Neural crest cell (in vitro differentiated cells): ENCODE measurements at regions not wholly inside any gene's neighbourhood (a gene's known extent, or its start where the extent isn't known, plus 50 kb on each side); places are given as distances from the start of the nearest gene placed in this dataset.

Experiments
- DNase-seq: peaks from one replicate; pipeline ENCODE4 v3.0.0; 2021; ENCODE audit warnings: low read depth, mixed read lengths, low spot score
- H3K27ac Mint-ChIP-seq: one replicate; pipeline ENCODE4 v1.8.0; 2021; ENCODE audit warnings: mild to moderate bottlenecking, mixed read lengths; ENCODE audit not compliant: unreplicated experiment
- H3K27me3 Mint-ChIP-seq: 2 replicates; pipeline ENCODE4 v1.8.0; 2021; ENCODE audit warnings: low read depth, mild to moderate bottlenecking, mixed read lengths
- H3K36me3 Mint-ChIP-seq: 2 replicates; pipeline ENCODE4 v1.8.0; 2021; ENCODE audit warnings: low read depth, mild to moderate bottlenecking, mixed read lengths
- H3K4me1 Mint-ChIP-seq: 2 replicates; pipeline ENCODE4 v1.8.0; 2021; ENCODE audit warnings: mixed read lengths
- H3K4me3 Mint-ChIP-seq: one replicate; pipeline ENCODE4 v1.8.0; 2021; ENCODE audit warnings: mild to moderate bottlenecking, mixed read lengths
- H3K9me3 Mint-ChIP-seq: 2 replicates; pipeline ENCODE4 v1.8.0; 2021; ENCODE audit warnings: mixed read lengths
- CTCF ChIP-seq: fragments of 200-600 bp; sonication (generic); conservative IDR thresholded peaks from 2 replicates; pipeline ENCODE4 v1.5.0; 2021; ENCODE audit warnings: antibody characterized with exemption, mild to moderate bottlenecking

- Mint-ChIP-seq H3K4me1 (no peaks in the 10 kb centered on the region), H3K27ac (no peak overlapping the region), H3K4me3 (no peak overlapping the region), H3K36me3 (no peaks in the 10 kb centered on the region), H3K9me3 (peaks cover 8% of the 10 kb centered on the region), H3K27me3 (no peaks in the 10 kb centered on the region)
- TF ChIP-seq CTCF: peak; percentile 60
- DNase-seq: no peak
These were observed 96.2 kb upstream of the APOOL start for GRCh38 chrX:84907324-84907968.

GRCh38 chrX:84909151-84909550, 94.5 kb upstream of the APOOL start:
- no peak overlapping the region for H3K4me3 Mint-ChIP-seq
- H3K4me1 Mint-ChIP-seq: no peaks in the 10 kb centered on the region
- H3K27ac Mint-ChIP-seq: no peak overlapping the region
- no peak for TF ChIP-seq CTCF
- no peaks in the 10 kb centered on the region for H3K36me3 Mint-ChIP-seq
- no peaks in the 10 kb centered on the region for H3K27me3 Mint-ChIP-seq
- DNase-seq: no peak
- H3K9me3 Mint-ChIP-seq: peaks cover 1% of the 10 kb centered on the region

- Mint-ChIP-seq H3K4me3 (no peak overlapping the region), H3K27ac (no peak overlapping the region), H3K27me3 (no peaks in the 10 kb centered on the region), H3K9me3 (peaks cover 9% of the 10 kb centered on the region), H3K4me1 (no peaks in the 10 kb centered on the region), H3K36me3 (peaks cover 4% of the 10 kb centered on the region)
- TF ChIP-seq CTCF: no peak
- DNase-seq: no peak
These were observed 79.1 kb upstream of the APOOL start for GRCh38 chrX:84924624-84925023.

- H3K4me3 Mint-ChIP-seq: no peak overlapping the region
- H3K4me1 Mint-ChIP-seq: no peaks in the 10 kb centered on the region
- no peaks in the 10 kb centered on the region for H3K27me3 Mint-ChIP-seq
- TF ChIP-seq CTCF: no peak
- DNase-seq: no peak
- no peak overlapping the region for H3K27ac Mint-ChIP-seq
- H3K9me3 Mint-ChIP-seq: peaks cover 6% of the 10 kb centered on the region
- no peaks in the 10 kb centered on the region for H3K36me3 Mint-ChIP-seq
These were observed 70.9 kb upstream of the APOOL start for GRCh38 chrX:84932814-84933213.

- no peak for DNase-seq
- Mint-ChIP-seq H3K27me3 (no peaks in the 10 kb centered on the region), H3K4me1 (no peaks in the 10 kb centered on the region), H3K27ac (no peak overlapping the region), H3K36me3 (no peaks in the 10 kb centered on the region), H3K9me3 (peaks cover 6% of the 10 kb centered on the region), H3K4me3 (no peak overlapping the region)
- no peak for TF ChIP-seq CTCF
These were observed 69.6 kb upstream of the APOOL start for GRCh38 chrX:84933956-84934556.
